Iris pigment epithelial cell (primary cell): ENCODE measurements at regions not wholly inside any gene's neighbourhood (a gene's known extent, or its start where the extent isn't known, plus 50 kb on each side); places are given as distances from the start of the nearest gene placed in this dataset.
"Not testable (repeated sequence)": the region's sequence is repeated elsewhere in the genome, so short reads cannot be mapped to it uniquely, and the experiment has no call there.

Experiments used
- DNase-seq: peaks from one replicate; pipeline ENCODE4 v3.0.0-alpha.2; 2011; ENCODE audit warnings: low read depth

GRCh38 chr18:30446605-30447004, 595.9 kb downstream of the DSC3 start:
- DNase-seq, result no peak

GRCh38 chr18:30444544-30444943, 598.0 kb downstream of the DSC3 start:
- DNase-seq, result no peak

GRCh38 chr18:30440351-30440750, 602.2 kb downstream of the DSC3 start:
- no peak for DNase-seq

GRCh38 chr18:30439174-30439573, 603.4 kb downstream of the DSC3 start:
- no peak for DNase-seq

DNA sequence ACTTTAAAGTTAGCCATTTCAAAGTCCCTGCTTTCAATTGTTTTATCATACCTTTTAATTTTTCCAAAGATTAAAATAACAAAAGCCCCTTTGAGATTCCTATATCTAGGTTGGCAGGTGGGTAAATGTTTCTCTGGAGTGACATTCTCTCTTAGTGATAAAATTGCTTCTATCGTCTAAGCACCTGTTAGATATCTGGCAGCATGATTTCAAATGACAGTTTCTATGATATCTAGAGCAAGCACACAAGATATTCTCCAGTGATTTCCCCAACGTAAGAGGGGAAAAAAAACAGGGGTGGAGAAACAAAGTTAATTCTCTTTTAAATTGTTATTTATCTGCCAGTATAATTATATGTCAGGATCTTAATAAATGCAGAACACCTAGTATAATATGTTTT, 610.2 kb downstream of the DSC3 start:
- DNase-seq, result no peak

- not testable (repeated sequence) for DNase-seq
Measured at GRCh38 chr18:30419399-30419798, 623.1 kb downstream of the DSC3 start.

DNA sequence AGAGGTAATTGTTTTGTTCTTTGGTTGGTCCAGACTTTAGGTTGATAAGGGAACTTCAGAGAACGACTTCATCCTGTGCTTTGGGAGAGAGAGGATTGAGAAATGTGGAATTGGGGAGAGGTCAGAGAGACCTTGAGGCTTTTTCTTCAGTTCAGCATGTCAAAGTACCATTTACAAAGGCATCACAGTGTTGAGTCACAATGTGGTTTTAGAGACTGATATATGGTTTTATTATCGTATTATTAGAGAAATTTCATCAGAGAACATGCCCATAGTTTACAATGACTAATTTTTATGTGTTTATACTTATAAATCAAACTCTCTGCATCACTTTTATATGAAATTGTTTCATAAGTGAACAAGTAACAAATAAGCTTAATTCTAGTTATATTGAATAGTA, 626.6 kb downstream of the DSC3 start:
- DNase-seq, result no peak

DNA sequence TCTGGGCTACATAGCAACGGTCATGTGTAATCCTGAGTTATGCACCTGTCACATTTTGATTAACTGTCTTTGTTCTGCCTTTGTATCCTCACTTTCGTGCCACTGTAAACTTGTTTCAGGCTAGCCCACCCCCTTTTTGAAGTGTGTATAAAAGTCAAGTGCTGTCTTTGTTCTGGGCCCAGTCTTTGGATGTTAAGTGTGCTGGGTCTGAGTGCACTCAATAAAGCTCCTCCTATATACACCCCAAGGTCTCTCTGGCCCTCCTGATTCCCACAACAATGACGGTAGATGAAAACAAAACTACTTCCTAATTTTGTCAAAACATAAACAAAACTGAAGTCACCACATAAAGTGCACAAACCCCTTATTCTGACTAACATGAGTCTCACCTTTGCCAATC, 633.4 kb downstream of the DSC3 start:
- DNase-seq, result no peak

DNA sequence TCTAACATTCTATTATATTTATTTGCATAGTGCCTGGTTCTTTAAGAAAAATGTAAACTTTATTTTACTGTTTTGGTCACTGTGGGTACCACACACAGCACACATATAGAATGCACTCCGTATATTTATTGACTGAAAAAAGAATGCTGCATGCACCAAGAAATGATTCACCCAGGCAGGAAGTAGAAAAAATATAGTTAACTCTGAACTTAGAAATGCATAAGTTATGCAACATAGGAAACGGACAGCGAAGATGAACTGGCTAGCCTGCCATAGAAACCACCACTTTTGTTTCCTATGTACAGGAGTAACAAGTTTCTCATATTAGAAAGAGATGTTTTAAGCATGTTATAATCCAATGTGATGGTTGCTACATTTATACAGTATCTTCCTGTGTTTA, 635.8 kb downstream of the DSC3 start:
- DNase-seq, result peak; percentile 23

DNA sequence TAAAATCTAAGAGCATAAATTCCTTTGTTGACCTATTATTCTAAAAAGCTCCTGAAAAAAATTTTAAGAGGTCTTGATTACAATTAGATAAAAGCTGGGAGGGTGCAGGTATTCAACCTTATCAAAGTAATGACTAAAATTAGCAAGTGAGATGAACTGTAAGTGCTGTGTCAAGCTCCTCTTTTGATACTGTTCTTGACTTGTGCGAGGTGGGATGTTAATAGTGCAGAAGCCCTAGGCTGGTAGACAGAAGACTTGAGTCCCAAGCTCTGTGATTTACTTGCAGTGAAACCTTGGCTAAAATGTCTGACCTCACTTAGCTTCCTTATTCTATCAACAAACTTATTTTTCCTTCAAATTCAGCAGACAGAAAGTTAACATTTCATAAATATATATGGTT, 637.5 kb downstream of the DSC3 start:
- DNase-seq, result no peak

DNA sequence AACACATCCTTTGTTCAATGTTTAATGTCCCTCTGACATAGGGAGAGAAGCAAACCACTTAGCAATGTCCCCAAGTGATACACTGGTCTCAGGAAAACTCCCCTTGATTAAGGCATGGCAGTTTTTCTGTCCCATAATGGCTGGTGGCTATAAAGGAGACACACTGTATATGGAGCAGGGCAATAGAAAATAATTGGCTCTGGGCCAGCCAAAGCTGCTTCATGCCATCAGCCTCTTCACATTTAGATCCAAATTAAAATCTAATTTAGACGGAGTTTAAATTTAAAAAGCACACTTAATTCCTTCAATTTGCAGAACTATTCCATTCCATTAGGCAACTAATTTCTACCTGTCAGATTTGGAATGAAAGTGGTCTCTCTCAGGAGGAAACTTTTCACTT, 638.1 kb downstream of the DSC3 start:
- no peak for DNase-seq

GRCh38 chr18:30403278-30403677, 639.3 kb downstream of the DSC3 start:
- DNase-seq, result no peak

GRCh38 chr18:30387401-30387800, 655.1 kb downstream of the DSC3 start:
- peak; percentile 1 for DNase-seq

GRCh38 chr18:30386624-30387023, 655.9 kb downstream of the DSC3 start:
- no peak for DNase-seq

GRCh38 chr18:30385684-30386083, 656.9 kb downstream of the DSC3 start:
- no peak for DNase-seq

- peak; percentile 1 for DNase-seq
Measured at GRCh38 chr18:30381826-30382225, 660.7 kb downstream of the DSC3 start.

DNA sequence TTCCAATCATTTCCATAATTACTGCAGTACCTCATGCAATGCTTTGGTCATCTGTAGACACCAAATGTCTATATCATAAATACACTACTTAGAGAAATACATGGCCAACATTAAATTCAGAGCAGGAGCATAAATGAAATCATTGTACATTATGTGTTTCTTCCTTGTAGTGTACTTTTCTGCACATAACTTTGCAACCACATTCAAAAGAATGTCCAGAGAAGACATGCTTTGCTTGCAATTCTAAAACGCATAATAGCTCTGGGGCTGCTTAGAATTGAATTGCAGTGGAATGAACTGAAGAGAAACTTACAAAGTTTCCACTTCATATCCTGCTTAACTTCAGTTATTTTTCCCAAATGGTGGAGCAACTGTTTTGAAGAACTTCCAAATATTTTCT, 664.4 kb downstream of the DSC3 start:
- no peak for DNase-seq

DNA sequence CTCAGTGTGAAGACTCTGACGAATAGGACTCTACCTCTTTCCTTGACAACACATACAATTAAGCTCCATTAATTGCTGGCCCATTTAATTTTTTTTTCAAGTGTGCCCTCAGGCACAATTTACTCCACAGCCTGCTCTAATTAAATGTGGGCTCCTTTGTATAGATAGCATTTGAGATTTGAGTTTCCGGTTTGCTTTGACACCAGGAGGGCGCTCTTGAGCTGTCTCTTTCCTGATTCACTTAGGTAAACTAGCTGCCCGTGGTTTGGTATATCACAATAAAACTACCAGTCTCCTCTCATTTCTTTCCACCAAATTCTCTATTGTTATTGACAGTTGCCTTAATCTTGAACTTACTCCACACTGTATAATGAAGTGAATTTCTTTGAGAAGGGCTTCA, 666.0 kb downstream of the DSC3 start:
- no peak for DNase-seq

DNA sequence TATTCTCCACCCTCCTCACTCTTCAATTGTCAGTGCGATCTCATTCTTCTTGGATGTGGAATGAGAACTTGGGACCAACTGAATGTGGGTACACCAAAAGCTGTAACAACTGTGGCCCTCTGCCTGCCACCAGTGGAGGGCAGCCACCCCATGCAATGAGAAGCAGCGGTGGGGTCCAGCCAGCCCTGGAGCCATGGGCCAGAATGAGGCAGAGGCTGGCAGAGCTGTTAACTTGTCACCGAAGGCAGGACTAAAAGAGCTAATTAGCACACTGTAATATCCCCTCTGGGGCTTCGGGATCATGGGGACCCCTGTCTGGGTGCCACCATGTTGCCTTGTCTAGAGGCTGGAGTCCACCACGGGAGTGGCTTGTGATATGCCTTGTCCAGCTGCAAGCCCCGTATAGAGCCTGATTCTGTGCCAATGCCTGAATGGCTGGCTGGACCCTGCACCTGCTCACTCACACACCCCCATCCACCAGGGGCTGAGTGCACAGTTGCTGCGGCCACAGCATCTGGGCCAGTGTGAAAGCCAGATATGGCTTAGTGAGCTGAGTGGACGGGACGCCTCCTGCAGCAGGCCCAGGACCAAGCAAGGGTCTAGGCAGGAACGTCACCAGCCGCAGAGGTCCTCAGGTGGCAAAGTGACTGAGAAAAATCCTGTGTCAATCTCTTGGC, 680.5 kb downstream of the DSC3 start:
- no peak for DNase-seq

GRCh38 chr18:30359521-30359920, 683.0 kb downstream of the DSC3 start:
- DNase-seq, result no peak

DNA sequence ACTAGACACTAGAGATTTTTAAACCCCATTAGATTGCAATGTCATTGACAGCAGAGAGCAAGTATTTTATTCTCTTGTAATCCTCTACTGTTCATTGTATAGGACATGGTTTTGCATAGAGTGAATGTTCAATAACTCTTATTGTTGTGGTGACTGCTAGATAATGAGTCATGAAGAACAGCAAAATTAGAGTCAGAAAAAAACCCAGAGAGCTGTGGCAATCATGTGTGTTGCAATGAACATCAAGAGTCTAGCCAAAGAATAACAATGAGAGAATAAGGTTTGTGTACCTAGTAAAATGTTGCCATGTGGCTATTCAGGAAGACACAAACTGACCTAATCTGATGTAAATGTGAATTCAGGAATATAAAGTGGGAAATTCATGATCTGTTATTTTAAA, 684.0 kb downstream of the DSC3 start:
- DNase-seq, result peak; percentile 22

- no peak for DNase-seq
Measured at GRCh38 chr18:30352551-30353168, 689.9 kb downstream of the DSC3 start.

GRCh38 chr18:30350263-30350662, 692.3 kb downstream of the DSC3 start:
- no peak for DNase-seq

DNA sequence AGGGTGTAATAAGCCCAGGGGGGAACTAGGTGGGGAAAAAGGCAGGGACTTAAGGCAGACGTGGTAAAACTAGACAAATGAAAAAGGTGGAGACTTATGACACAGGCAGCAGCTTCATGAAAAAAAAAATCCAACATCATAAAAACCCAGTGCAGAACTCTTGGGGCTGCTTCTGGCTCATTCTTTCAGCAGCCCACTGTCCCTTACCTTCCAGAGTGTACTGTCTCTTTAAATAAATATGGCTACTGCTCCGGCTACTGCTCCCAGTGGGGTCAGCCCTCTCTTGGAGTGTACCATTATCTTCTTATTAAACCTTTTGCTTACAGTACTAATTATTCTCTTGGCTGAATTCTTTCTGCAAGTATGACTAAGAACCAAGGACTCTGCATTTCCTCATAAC, 699.5 kb downstream of the DSC3 start:
- DNase-seq, result no peak
